Brain microvascular endothelial cell (primary cell): ENCODE measurements at regions not wholly inside any gene's neighbourhood (a gene's known extent, or its start where the extent isn't known, plus 50 kb on each side); places are given as distances from the start of the nearest gene placed in this dataset.

Experiments
- DNase-seq: peaks from one replicate; pipeline ENCODE4 v3.0.0-alpha.2; 2020
- H3K27ac ChIP-seq: fragments of 250-450 bp; sonication (Bioruptor Pico); 2 replicates; pipeline ENCODE4 v1.5.1; 2020; ENCODE audit warnings: mild to moderate bottlenecking, moderate library complexity
- H3K27me3 ChIP-seq: fragments of 250-450 bp; sonication (Bioruptor Pico); replicated peaks from 2 replicates; pipeline ENCODE4 v1.5.1; 2020; ENCODE audit warnings: mild to moderate bottlenecking
- H3K36me3 ChIP-seq: fragments of 250-450 bp; sonication (Bioruptor Pico); replicated peaks from 2 replicates; pipeline ENCODE4 v1.5.1; 2020; ENCODE audit warnings: mild to moderate bottlenecking
- H3K4me3 ChIP-seq: 2 replicates; pipeline ENCODE4 v1.5.1; 2011; ENCODE audit warnings: low read depth, mild to moderate bottlenecking, control low read depth, low read length, moderate library complexity
- CTCF ChIP-seq: IDR thresholded peaks from 2 replicates; pipeline ENCODE4 v1.5.1; 2011; ENCODE audit warnings: low read depth, mild to moderate bottlenecking, moderate library complexity, low read length, control low read depth, inconsistent platforms; ENCODE audit errors: missing control alignments
- in situ Hi-C: cut with HindIII; loops from 2 replicates; pipeline ENCODE4 v1.10.0; 2017; ENCODE audit warnings: low sequenced_read_pairs, low pct_ligation_motif_present

- in situ Hi-C loops, result no loop called here
- no peak overlapping the region for H3K4me3 ChIP-seq
- no peaks in the 10 kb centered on the region for H3K36me3 ChIP-seq
- peak; percentile 75 for TF ChIP-seq CTCF
- peak; percentile 61 for DNase-seq
- H3K27ac ChIP-seq, result no peak overlapping the region
- H3K27me3 ChIP-seq, result no peaks in the 10 kb centered on the region
These were observed 52.6 kb upstream of the FAM180A start for GRCh38 chr7:135801045-135801693.

GRCh38 chr7:135800560-135800959, 51.9 kb upstream of the FAM180A start:
- DNase-seq, result peak; percentile 11
- in situ Hi-C loops, result no loop called here
- H3K27me3 ChIP-seq, result no peaks in the 10 kb centered on the region
- H3K4me3 ChIP-seq, result peak overlapping the region; percentile 12
- H3K36me3 ChIP-seq, result no peaks in the 10 kb centered on the region
- TF ChIP-seq CTCF, result no peak
- H3K27ac ChIP-seq, result no peak overlapping the region

GRCh38 chr7:135799881-135800280, 51.3 kb upstream of the FAM180A start:
- H3K27me3 ChIP-seq, result no peaks in the 10 kb centered on the region
- H3K4me3 ChIP-seq, result no peak overlapping the region
- in situ Hi-C loops, result no loop called here
- no peak overlapping the region for H3K27ac ChIP-seq
- H3K36me3 ChIP-seq, result no peaks in the 10 kb centered on the region
- no peak for TF ChIP-seq CTCF
- no peak for DNase-seq
